ENCODE measurements at regions not wholly inside any gene's neighbourhood (a gene's known extent, or its start where the extent isn't known, plus 50 kb on each side); places are given as distances from the start of the nearest gene placed in this dataset.

- DNase-seq (ENCODE audit: low spot score), result no peak
These were observed 113.7 kb upstream of the KLHL29 start for GRCh38 chr2:23271230-23271629.

- no peak for DNase-seq (ENCODE audit: low spot score)
These were observed 111.2 kb upstream of the KLHL29 start for GRCh38 chr2:23273786-23274185.

GRCh38 chr2:23280401-23280800 lies 104.6 kb upstream of the KLHL29 start:
- no peak for DNase-seq (ENCODE audit: low spot score)

- DNase-seq (ENCODE audit: low spot score), result no peak
These were observed 101.3 kb upstream of the KLHL29 start for GRCh38 chr2:23283653-23284052.

- DNase-seq (ENCODE audit: low spot score), result no peak
These were observed 99.7 kb upstream of the KLHL29 start for GRCh38 chr2:23285091-23285800.

GRCh38 chr2:23286031-23286757 lies 98.8 kb upstream of the KLHL29 start:
- DNase-seq (ENCODE audit: low spot score), result no peak

- no peak for DNase-seq (ENCODE audit: low spot score)
These were observed 97.9 kb upstream of the KLHL29 start for GRCh38 chr2:23286758-23287704.

- DNase-seq (ENCODE audit: low spot score), result no peak
These were observed 95.3 kb upstream of the KLHL29 start for GRCh38 chr2:23289671-23290070.

GRCh38 chr2:23291239-23291638 lies 93.7 kb upstream of the KLHL29 start:
- no peak for DNase-seq (ENCODE audit: low spot score)

GRCh38 chr2:23292024-23292423 lies 93.0 kb upstream of the KLHL29 start:
- no peak for DNase-seq (ENCODE audit: low spot score)

GRCh38 chr2:23293063-23293462 lies 91.9 kb upstream of the KLHL29 start:
- no peak for DNase-seq (ENCODE audit: low spot score)

- no peak for DNase-seq (ENCODE audit: low spot score)
These were observed 91.2 kb upstream of the KLHL29 start for GRCh38 chr2:23293731-23294130.

GRCh38 chr2:23294238-23294637 lies 90.7 kb upstream of the KLHL29 start:
- no peak for DNase-seq (ENCODE audit: low spot score)

GRCh38 chr2:23296691-23297090 lies 88.3 kb upstream of the KLHL29 start:
- no peak for DNase-seq (ENCODE audit: low spot score)

GRCh38 chr2:23297112-23297511 lies 87.9 kb upstream of the KLHL29 start:
- DNase-seq (ENCODE audit: low spot score), result no peak

GRCh38 chr2:23298551-23298950 lies 86.4 kb upstream of the KLHL29 start:
- no peak for DNase-seq (ENCODE audit: low spot score)

- DNase-seq (ENCODE audit: low spot score), result no peak
These were observed 85.3 kb upstream of the KLHL29 start for GRCh38 chr2:23299476-23300195.

- DNase-seq (ENCODE audit: low spot score), result no peak
These were observed 83.8 kb upstream of the KLHL29 start for GRCh38 chr2:23301136-23301535.

- DNase-seq (ENCODE audit: low spot score), result no peak
These were observed 82.4 kb upstream of the KLHL29 start for GRCh38 chr2:23302591-23302990.

- DNase-seq (ENCODE audit: low spot score), result no peak
These were observed 78.6 kb upstream of the KLHL29 start for GRCh38 chr2:23306401-23306800.

- no peak for DNase-seq (ENCODE audit: low spot score)
These were observed 73.8 kb upstream of the KLHL29 start for GRCh38 chr2:23311186-23311585.
